GM12878 (cell line): ENCODE measurements at regions not wholly inside any gene's neighbourhood (a gene's known extent, or its start where the extent isn't known, plus 50 kb on each side); places are given as distances from the start of the nearest gene placed in this dataset.

Experiments
- HCFC1 ChIP-seq: fragments of 150-350 bp; IDR thresholded peaks from 2 replicates; pipeline ENCODE4 v1.6.1; 2014; ENCODE audit warnings: low read length
- KLF5 ChIP-seq: fragments of 450-650 bp; IDR thresholded peaks from 2 replicates; pipeline ENCODE4 v1.6.1; 2014; ENCODE audit warnings: mild to moderate bottlenecking; ENCODE audit not compliant: partially characterized antibody
- RELA ChIP-seq: fragments of 450-650 bp; IDR thresholded peaks from 2 replicates; pipeline ENCODE4 v1.8.0; 2014; ENCODE audit warnings: borderline replicate concordance; ENCODE audit not compliant: partially characterized antibody
- TBL1XR1 ChIP-seq: IDR thresholded peaks from 2 replicates; pipeline ENCODE4 v1.6.1; 2012; ENCODE audit warnings: low read depth, low read length, improper control_type of control experiment
- TF ChIP-seq, protein P1 (sequence below): IDR thresholded peaks from 2 replicates; pipeline ENCODE4 v1.6.1; 2012; ENCODE audit warnings: mild to moderate bottlenecking, low read depth, low read length
- TF ChIP-seq, protein P2 (sequence below): fragments of 450-650 bp; IDR thresholded peaks from 2 replicates; pipeline ENCODE4 v1.6.1; 2016; ENCODE audit warnings: mild to moderate bottlenecking, moderate library complexity, borderline replicate concordance

DNA sequence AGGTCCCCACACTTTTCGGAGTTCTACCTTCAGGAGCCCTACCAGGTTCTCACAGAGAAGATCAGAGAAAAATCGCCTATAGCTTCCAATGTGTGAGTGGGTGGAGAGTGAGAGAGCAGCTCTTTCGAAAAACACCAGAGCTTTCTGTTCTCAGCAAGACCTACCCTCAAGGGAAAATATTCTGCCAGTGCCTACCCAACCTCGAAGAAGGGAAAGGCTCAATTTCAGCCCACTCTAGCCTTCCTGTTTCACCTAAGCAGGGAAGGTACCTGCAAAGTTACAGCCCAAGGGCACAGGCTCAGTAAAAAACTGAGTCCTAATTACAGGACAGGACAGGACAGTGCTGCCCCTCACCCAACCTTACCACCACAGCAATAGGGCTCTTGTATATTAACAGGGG, 104.0 kb upstream of the WDR17 start (continued):
- TF ChIP-seq, protein P1, sequence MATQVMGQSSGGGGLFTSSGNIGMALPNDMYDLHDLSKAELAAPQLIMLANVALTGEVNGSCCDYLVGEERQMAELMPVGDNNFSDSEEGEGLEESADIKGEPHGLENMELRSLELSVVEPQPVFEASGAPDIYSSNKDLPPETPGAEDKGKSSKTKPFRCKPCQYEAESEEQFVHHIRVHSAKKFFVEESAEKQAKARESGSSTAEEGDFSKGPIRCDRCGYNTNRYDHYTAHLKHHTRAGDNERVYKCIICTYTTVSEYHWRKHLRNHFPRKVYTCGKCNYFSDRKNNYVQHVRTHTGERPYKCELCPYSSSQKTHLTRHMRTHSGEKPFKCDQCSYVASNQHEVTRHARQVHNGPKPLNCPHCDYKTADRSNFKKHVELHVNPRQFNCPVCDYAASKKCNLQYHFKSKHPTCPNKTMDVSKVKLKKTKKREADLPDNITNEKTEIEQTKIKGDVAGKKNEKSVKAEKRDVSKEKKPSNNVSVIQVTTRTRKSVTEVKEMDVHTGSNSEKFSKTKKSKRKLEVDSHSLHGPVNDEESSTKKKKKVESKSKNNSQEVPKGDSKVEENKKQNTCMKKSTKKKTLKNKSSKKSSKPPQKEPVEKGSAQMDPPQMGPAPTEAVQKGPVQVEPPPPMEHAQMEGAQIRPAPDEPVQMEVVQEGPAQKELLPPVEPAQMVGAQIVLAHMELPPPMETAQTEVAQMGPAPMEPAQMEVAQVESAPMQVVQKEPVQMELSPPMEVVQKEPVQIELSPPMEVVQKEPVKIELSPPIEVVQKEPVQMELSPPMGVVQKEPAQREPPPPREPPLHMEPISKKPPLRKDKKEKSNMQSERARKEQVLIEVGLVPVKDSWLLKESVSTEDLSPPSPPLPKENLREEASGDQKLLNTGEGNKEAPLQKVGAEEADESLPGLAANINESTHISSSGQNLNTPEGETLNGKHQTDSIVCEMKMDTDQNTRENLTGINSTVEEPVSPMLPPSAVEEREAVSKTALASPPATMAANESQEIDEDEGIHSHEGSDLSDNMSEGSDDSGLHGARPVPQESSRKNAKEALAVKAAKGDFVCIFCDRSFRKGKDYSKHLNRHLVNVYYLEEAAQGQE = no peak
- TF ChIP-seq, protein P2, sequence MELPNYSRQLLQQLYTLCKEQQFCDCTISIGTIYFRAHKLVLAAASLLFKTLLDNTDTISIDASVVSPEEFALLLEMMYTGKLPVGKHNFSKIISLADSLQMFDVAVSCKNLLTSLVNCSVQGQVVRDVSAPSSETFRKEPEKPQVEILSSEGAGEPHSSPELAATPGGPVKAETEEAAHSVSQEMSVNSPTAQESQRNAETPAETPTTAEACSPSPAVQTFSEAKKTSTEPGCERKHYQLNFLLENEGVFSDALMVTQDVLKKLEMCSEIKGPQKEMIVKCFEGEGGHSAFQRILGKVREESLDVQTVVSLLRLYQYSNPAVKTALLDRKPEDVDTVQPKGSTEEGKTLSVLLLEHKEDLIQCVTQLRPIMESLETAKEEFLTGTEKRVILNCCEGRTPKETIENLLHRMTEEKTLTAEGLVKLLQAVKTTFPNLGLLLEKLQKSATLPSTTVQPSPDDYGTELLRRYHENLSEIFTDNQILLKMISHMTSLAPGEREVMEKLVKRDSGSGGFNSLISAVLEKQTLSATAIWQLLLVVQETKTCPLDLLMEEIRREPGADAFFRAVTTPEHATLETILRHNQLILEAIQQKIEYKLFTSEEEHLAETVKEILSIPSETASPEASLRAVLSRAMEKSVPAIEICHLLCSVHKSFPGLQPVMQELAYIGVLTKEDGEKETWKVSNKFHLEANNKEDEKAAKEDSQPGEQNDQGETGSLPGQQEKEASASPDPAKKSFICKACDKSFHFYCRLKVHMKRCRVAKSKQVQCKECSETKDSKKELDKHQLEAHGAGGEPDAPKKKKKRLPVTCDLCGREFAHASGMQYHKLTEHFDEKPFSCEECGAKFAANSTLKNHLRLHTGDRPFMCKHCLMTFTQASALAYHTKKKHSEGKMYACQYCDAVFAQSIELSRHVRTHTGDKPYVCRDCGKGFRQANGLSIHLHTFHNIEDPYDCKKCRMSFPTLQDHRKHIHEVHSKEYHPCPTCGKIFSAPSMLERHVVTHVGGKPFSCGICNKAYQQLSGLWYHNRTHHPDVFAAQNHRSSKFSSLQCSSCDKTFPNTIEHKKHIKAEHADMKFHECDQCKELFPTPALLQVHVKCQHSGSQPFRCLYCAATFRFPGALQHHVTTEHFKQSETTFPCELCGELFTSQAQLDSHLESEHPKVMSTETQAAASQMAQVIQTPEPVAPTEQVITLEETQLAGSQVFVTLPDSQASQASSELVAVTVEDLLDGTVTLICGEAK = no peak
- TF ChIP-seq KLF5 = no peak
- no peak for TF ChIP-seq RELA
- no peak for TF ChIP-seq TBL1XR1
- no peak for TF ChIP-seq HCFC1
- TF ChIP-seq, all 136 proteins: peak for 7
